ENCODE measurements at regions not wholly inside any gene's neighbourhood (a gene's known extent, or its start where the extent isn't known, plus 50 kb on each side); places are given as distances from the start of the nearest gene placed in this dataset.

DNA sequence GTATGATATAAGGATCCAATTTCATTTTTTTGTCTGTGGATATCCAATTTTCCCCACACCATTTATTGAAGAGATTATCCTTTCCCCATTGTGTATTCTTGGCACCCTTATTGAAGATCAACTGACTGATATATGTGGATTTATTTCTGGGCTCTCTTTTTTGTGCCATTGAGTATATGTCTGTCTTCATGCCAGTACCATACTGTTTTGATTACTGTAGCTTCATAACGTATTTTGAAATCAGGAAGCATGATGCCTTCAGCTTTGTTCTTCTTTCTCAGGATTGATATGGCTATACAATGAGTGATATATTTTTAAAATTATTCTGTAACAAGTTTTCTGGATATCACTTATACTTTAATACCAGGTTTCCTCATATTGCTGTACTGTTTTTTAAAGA is 58.1 kb upstream of the DLX2 start:
- TF ChIP-seq, protein P1, sequence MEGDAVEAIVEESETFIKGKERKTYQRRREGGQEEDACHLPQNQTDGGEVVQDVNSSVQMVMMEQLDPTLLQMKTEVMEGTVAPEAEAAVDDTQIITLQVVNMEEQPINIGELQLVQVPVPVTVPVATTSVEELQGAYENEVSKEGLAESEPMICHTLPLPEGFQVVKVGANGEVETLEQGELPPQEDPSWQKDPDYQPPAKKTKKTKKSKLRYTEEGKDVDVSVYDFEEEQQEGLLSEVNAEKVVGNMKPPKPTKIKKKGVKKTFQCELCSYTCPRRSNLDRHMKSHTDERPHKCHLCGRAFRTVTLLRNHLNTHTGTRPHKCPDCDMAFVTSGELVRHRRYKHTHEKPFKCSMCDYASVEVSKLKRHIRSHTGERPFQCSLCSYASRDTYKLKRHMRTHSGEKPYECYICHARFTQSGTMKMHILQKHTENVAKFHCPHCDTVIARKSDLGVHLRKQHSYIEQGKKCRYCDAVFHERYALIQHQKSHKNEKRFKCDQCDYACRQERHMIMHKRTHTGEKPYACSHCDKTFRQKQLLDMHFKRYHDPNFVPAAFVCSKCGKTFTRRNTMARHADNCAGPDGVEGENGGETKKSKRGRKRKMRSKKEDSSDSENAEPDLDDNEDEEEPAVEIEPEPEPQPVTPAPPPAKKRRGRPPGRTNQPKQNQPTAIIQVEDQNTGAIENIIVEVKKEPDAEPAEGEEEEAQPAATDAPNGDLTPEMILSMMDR (IDR thresholded peaks at IDR 0.05): no peak
- TF ChIP-seq SIN3A (IDR thresholded peaks at IDR 0.05; ENCODE audit: borderline replicate concordance, insufficient read depth, low read depth, low read length): no peak
- no peak for TF ChIP-seq TCF7L2 (IDR thresholded peaks at IDR 0.05; ENCODE audit: low read depth, low read length)

All from Panc1 (cell line).